Lower leg skin (tissue), 3 donors: ENCODE measurements at regions not wholly inside any gene's neighbourhood (a gene's known extent, or its start where the extent isn't known, plus 50 kb on each side); places are given as distances from the start of the nearest gene placed in this dataset.

Experiments used
- POLR2A ChIP-seq, 2 donors: fragments of 450-650 bp; IDR thresholded peaks; one replicate each; pipeline ENCODE4 v1.6.1; 2016 to 2017; ENCODE audit warnings: antibody characterized with exemption in 2 of 2, mild to moderate bottlenecking in 1 of 2, moderate library complexity in 1 of 2
- TF ChIP-seq, protein P1 (sequence below), 3 donors: fragments of 450-650 bp; IDR thresholded peaks; one replicate each; pipeline ENCODE4 v1.5.1; 2016; ENCODE audit warnings: antibody characterized with exemption in 3 of 3, mild to moderate bottlenecking in 3 of 3, moderate library complexity in 2 of 3

DNA sequence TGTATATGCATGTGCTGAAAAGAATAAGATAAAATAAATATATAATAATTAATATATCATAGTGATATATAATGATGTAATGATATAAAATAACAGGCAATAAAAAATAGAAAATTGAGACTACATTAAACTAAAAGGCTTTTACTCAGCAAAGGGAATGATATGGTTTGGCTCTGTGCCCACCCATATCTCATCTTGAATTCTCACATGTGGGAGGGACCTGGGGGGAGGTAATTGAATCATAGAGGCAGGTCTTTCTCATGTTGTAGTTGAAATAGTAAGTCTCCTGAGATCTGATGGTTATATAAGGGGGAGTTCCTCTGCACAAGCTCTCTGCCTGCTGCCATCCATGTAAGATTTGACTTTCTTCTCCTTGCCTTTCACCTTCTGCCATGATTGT, 1550.9 kb upstream of the CDH6 start:
- no peak for TF ChIP-seq POLR2A (IDR thresholded peaks at IDR 0.05)
- TF ChIP-seq, protein P1, sequence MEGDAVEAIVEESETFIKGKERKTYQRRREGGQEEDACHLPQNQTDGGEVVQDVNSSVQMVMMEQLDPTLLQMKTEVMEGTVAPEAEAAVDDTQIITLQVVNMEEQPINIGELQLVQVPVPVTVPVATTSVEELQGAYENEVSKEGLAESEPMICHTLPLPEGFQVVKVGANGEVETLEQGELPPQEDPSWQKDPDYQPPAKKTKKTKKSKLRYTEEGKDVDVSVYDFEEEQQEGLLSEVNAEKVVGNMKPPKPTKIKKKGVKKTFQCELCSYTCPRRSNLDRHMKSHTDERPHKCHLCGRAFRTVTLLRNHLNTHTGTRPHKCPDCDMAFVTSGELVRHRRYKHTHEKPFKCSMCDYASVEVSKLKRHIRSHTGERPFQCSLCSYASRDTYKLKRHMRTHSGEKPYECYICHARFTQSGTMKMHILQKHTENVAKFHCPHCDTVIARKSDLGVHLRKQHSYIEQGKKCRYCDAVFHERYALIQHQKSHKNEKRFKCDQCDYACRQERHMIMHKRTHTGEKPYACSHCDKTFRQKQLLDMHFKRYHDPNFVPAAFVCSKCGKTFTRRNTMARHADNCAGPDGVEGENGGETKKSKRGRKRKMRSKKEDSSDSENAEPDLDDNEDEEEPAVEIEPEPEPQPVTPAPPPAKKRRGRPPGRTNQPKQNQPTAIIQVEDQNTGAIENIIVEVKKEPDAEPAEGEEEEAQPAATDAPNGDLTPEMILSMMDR (IDR thresholded peaks at IDR 0.05), result no peak
